ENCODE measurements at regions not wholly inside any gene's neighbourhood (a gene's known extent, or its start where the extent isn't known, plus 50 kb on each side); places are given as distances from the start of the nearest gene placed in this dataset.

DNA sequence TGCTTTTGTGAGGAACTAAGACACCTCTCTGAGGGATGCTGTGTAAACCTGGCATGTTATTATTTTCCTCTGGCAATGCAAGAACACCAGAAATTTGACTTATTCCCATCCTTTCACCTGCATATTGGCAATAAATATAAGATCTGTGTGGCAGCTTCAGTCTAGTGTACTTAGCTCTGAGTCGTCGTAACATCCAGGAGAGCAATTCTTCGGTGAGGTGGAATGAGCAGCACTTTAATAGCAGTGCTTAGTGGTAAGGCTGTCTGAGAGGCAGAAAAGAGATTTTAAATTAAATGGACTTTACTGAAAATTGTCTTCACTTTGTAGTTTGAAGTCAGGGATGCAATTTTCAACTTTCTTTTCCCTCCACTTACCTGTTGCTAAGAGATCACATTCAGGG lies 344.9 kb downstream of the PCDH7 start:
- TF ChIP-seq SUZ12 (IDR thresholded peaks at IDR 0.05; ENCODE audit: extremely low read depth, insufficient read depth, insufficient read length) = no peak
- no peak for TF ChIP-seq YY1 (IDR thresholded peaks at IDR 0.05; ENCODE audit: insufficient read depth, insufficient read length)

Data from NT2/D1 (cell line).